H9 (cell line): ENCODE measurements at regions not wholly inside any gene's neighbourhood (a gene's known extent, or its start where the extent isn't known, plus 50 kb on each side); places are given as distances from the start of the nearest gene placed in this dataset.
"Not testable (repeated sequence)": the region's sequence is repeated elsewhere in the genome, so short reads cannot be mapped to it uniquely, and the experiment has no call there.

ENCODE experiments used
- DNase-seq: peaks from one replicate; pipeline ENCODE4 v3.0.0-alpha.2; 2017
- H2AFZ ChIP-seq: one replicate; pipeline ENCODE4 v1.6.1; 2013; ENCODE audit warnings: mild to moderate bottlenecking, low read length, control low read depth, moderate library complexity
- H2AK5ac ChIP-seq: 2 replicates; pipeline ENCODE4 v1.6.1; 2013; ENCODE audit warnings: low read length, control low read depth, mixed read lengths; ENCODE audit not compliant: insufficient read length
- H2BK120ac ChIP-seq: one replicate; pipeline ENCODE4 v1.6.1; 2013; ENCODE audit warnings: low read depth, mild to moderate bottlenecking, low read length, control low read depth, inconsistent platforms; ENCODE audit not compliant: poor library complexity, severe bottlenecking
- H2BK12ac ChIP-seq: 2 replicates; pipeline ENCODE4 v1.6.1; 2013; ENCODE audit warnings: low read length, control low read depth, mixed read lengths, low read depth; ENCODE audit not compliant: insufficient read length
- H2BK15ac ChIP-seq: 2 replicates; pipeline ENCODE4 v1.6.1; 2013; ENCODE audit warnings: low read depth, low read length, control low read depth
- H2BK20ac ChIP-seq: one replicate; pipeline ENCODE4 v1.6.1; 2013; ENCODE audit warnings: low read depth, mild to moderate bottlenecking, low read length, control low read depth, inconsistent platforms; ENCODE audit not compliant: poor library complexity, severe bottlenecking
- H2BK5ac ChIP-seq: 2 replicates; pipeline ENCODE4 v1.6.1; 2013; ENCODE audit warnings: low read length, control low read depth, mixed read lengths; ENCODE audit not compliant: insufficient read length
- H3K14ac ChIP-seq: 2 replicates; pipeline ENCODE4 v1.6.1; 2013; ENCODE audit warnings: low read length, control low read depth; ENCODE audit not compliant: insufficient read depth
- H3K18ac ChIP-seq: 2 replicates; pipeline ENCODE4 v1.6.1; 2013; ENCODE audit warnings: low read depth, mild to moderate bottlenecking, mixed read lengths, low read length, control low read depth; ENCODE audit not compliant: insufficient read length
- H3K23ac ChIP-seq: 2 replicates; pipeline ENCODE4 v1.6.1; 2013; ENCODE audit warnings: low read length, control low read depth, mixed read lengths, low read depth; ENCODE audit not compliant: insufficient read length
- H3K23me2 ChIP-seq: 2 replicates; pipeline ENCODE4 v1.6.1; 2013; ENCODE audit warnings: low read depth, mild to moderate bottlenecking, mixed read lengths, low read length, control low read depth; ENCODE audit not compliant: insufficient read length, poor library complexity, severe bottlenecking
- H3K27ac ChIP-seq: 2 replicates; pipeline ENCODE4 v1.5.1; 2013; ENCODE audit warnings: low read length, control low read depth, mixed read lengths, low read depth; ENCODE audit not compliant: insufficient read length
- H3K27me3 ChIP-seq: 2 replicates; pipeline ENCODE4 v1.6.1; 2013; ENCODE audit warnings: low read length, control low read depth, inconsistent platforms; ENCODE audit not compliant: insufficient read depth
- H3K4ac ChIP-seq: 2 replicates; pipeline ENCODE4 v1.6.1; 2013; ENCODE audit warnings: low read depth, mild to moderate bottlenecking, control low read depth, inconsistent platforms, low read length, moderate library complexity
- H3K4me1 ChIP-seq: 2 replicates; pipeline ENCODE4 v1.6.1; 2013; ENCODE audit warnings: low read length, control low read depth, inconsistent platforms; ENCODE audit not compliant: insufficient read depth
- H3K4me2 ChIP-seq: 2 replicates; pipeline ENCODE4 v1.6.1; 2013; ENCODE audit warnings: low read length, control low read depth, mixed read lengths; ENCODE audit not compliant: insufficient read length, insufficient read depth
- H3K56ac ChIP-seq: 2 replicates; pipeline ENCODE4 v1.6.1; 2013; ENCODE audit warnings: low read depth, mild to moderate bottlenecking, mixed read lengths, low read length, control low read depth; ENCODE audit not compliant: insufficient read length
- H3K79me1 ChIP-seq: 2 replicates; pipeline ENCODE4 v1.6.1; 2013; ENCODE audit warnings: low read depth, mild to moderate bottlenecking, moderate library complexity, low read length, control low read depth, inconsistent platforms; ENCODE audit not compliant: insufficient read depth, poor library complexity, severe bottlenecking
- H3K79me2 ChIP-seq: 2 replicates; pipeline ENCODE4 v1.6.1; 2013; ENCODE audit warnings: low read length, control low read depth, inconsistent platforms; ENCODE audit not compliant: insufficient read depth
- H3K9ac ChIP-seq: 2 replicates; pipeline ENCODE4 v1.6.1; 2013; ENCODE audit warnings: low read length, control low read depth, mixed read lengths; ENCODE audit not compliant: insufficient read length; ENCODE audit errors: extremely low read depth
- H3K9me3 ChIP-seq: one replicate; pipeline ENCODE4 v1.6.1; 2013; ENCODE audit warnings: low read depth, low read length, inconsistent platforms; ENCODE audit not compliant: control insufficient read depth
- H3T11ph ChIP-seq: one replicate; pipeline ENCODE4 v1.6.1; 2013; ENCODE audit warnings: mild to moderate bottlenecking, low read length, control low read depth, inconsistent platforms
- H4K20me1 ChIP-seq: one replicate; pipeline ENCODE4 v1.6.1; 2013; ENCODE audit not compliant: control insufficient read depth, insufficient read length, insufficient read depth
- H4K5ac ChIP-seq: 2 replicates; pipeline ENCODE4 v1.6.1; 2013; ENCODE audit warnings: low read depth, mild to moderate bottlenecking, mixed read lengths, low read length, control low read depth; ENCODE audit not compliant: insufficient read length
- H4K8ac ChIP-seq: replicated peaks from 2 replicates; pipeline ENCODE4 v1.6.1; 2013; ENCODE audit warnings: low read length, control low read depth, mixed read lengths, low read depth; ENCODE audit not compliant: insufficient read length
- H4K91ac ChIP-seq: 2 replicates; pipeline ENCODE4 v1.6.1; 2013; ENCODE audit warnings: low read depth, mild to moderate bottlenecking, moderate library complexity, mixed read lengths, low read length, control low read depth; ENCODE audit not compliant: insufficient read length
- H3K27ac Mint-ChIP-seq, 3 experiments: 2 replicates in 2 of 3; 3 replicates in 1 of 3; pipeline ENCODE4 v1.8.0; 2020 to 2021; ENCODE audit warnings: mixed read lengths in 3 of 3, mild to moderate bottlenecking in 1 of 3, moderate library complexity in 1 of 3
- H3K27me3 Mint-ChIP-seq: 2 replicates; pipeline ENCODE4 v1.8.0; 2021; ENCODE audit warnings: low read depth, mild to moderate bottlenecking, moderate library complexity, mixed read lengths
- H3K36me3 Mint-ChIP-seq, 3 experiments: 2 replicates in 2 of 3; 3 replicates in 1 of 3; pipeline ENCODE4 v1.8.0; 2020 to 2021; ENCODE audit warnings: low read depth in 3 of 3, mixed read lengths in 3 of 3; ENCODE audit not compliant: insufficient read depth in 1 of 3
- H3K4me1 Mint-ChIP-seq, 2 experiments: 2 replicates each; pipeline ENCODE4 v1.8.0; 2020; ENCODE audit warnings: mixed read lengths in 2 of 2
- H3K4me3 Mint-ChIP-seq, 2 experiments: 2 replicates in 1 of 2; 3 replicates in 1 of 2; pipeline ENCODE4 v1.8.0; 2020 to 2021; ENCODE audit warnings: mild to moderate bottlenecking in 2 of 2, mixed read lengths in 2 of 2, moderate library complexity in 1 of 2
- H3K9me3 Mint-ChIP-seq, 2 experiments: 2 replicates in 1 of 2; 3 replicates in 1 of 2; pipeline ENCODE4 v1.8.0; 2020; ENCODE audit warnings: mild to moderate bottlenecking in 2 of 2, mixed read lengths in 2 of 2, moderate library complexity in 1 of 2
- CTCF ChIP-seq: fragments of 200-600 bp; sonication (generic); conservative IDR thresholded peaks from 3 replicates; pipeline ENCODE4 v1.8.0; 2021; ENCODE audit warnings: antibody characterized with exemption, mild to moderate bottlenecking
- WGBS: extraction: QIAGEN DNeasy Blood & Tissue Kit; methylation state at CpG from one replicate; pipeline ENCODE4 v1.1.7; 2013; ENCODE audit warnings: missing lambda C conversion rate, low lambda C conversion rate, mixed read lengths; ENCODE audit not compliant: insufficient read length; ENCODE audit errors: extremely low coverage; 5-methylcytosine and 5-hydroxymethylcytosine counted together

- Histone ChIP-seq H2AK5ac (no peak overlapping the region), H2BK12ac (no peak overlapping the region), H3K56ac (no peak overlapping the region), H3K14ac (no peak overlapping the region), H3K9ac (no peak overlapping the region), H3T11ph (no peak overlapping the region), H2AFZ (no peak overlapping the region), H3K79me1 (no peaks in the 10 kb centered on the region), H4K8ac (no peak overlapping the region), H3K9me3 (no peaks in the 10 kb centered on the region), H3K23ac (no peak overlapping the region), H3K27me3 (no peaks in the 10 kb centered on the region), H2BK15ac (no peak overlapping the region), H3K18ac (no peak overlapping the region), H3K4me2 (no peak overlapping the region), H3K27ac (no peak overlapping the region), H3K4ac (no peak overlapping the region), H3K79me2 (no peaks in the 10 kb centered on the region), H2BK20ac (no peak overlapping the region), H3K23me2 (no peaks in the 10 kb centered on the region), H2BK120ac (no peak overlapping the region), H3K4me1 (no peaks in the 10 kb centered on the region), H4K20me1 (no peaks in the 10 kb centered on the region), H2BK5ac (no peak overlapping the region), H4K91ac (no peak overlapping the region), H4K5ac (no peak overlapping the region)
- Mint-ChIP-seq H3K36me3 (no peaks in the 10 kb centered on the region), H3K27me3 (no peaks in the 10 kb centered on the region), H3K27ac (no peak overlapping the region), H3K4me1 (no peaks in the 10 kb centered on the region), H3K4me3 (no peak overlapping the region), H3K9me3 (no peaks in the 10 kb centered on the region; a peak in 1 of 5 replicates)
- DNase-seq, result no peak
- no peak for TF ChIP-seq CTCF
These were observed 151.3 kb upstream of the CNTNAP4 start for GRCh38 chr16:76125871-76126270.

- H3K4me1 Mint-ChIP-seq, H3K14ac ChIP-seq, H2BK12ac ChIP-seq, H3K9me3 ChIP-seq, H2BK120ac ChIP-seq, H3K27ac ChIP-seq, H3K56ac ChIP-seq, H3K18ac ChIP-seq, H3K23me2 ChIP-seq, H3K9me3 Mint-ChIP-seq, H3K79me2 ChIP-seq, H2BK5ac ChIP-seq, H3T11ph ChIP-seq, H3K27ac Mint-ChIP-seq, H2BK20ac ChIP-seq, H4K91ac ChIP-seq, H3K36me3 Mint-ChIP-seq, H4K20me1 ChIP-seq, H3K4me2 ChIP-seq, H3K4me3 Mint-ChIP-seq, H4K5ac ChIP-seq, H3K27me3 ChIP-seq, H2AFZ ChIP-seq, H3K27me3 Mint-ChIP-seq, H2AK5ac ChIP-seq, H4K8ac ChIP-seq, H2BK15ac ChIP-seq, H3K4me1 ChIP-seq, H3K79me1 ChIP-seq, H3K23ac ChIP-seq, H3K4ac ChIP-seq, H3K9ac ChIP-seq, DNase-seq: not testable (repeated sequence)
- WGBS, result no CpG with 5 or more reads among the region's 6 CpGs
These were observed 139.1 kb upstream of the CNTNAP4 start for GRCh38 chr16:76138056-76138455.
